Lower lobe of right lung (tissue), 2 donors: ENCODE measurements at regions not wholly inside any gene's neighbourhood (a gene's known extent, or its start where the extent isn't known, plus 50 kb on each side); places are given as distances from the start of the nearest gene placed in this dataset.

Experiments
- ATAC-seq, 2 donors: fragments of 200-7000 bp; cut with Tn5 transposase; one replicate each; pipeline ENCODE4 v1.9.1; 2020 to 2022; ENCODE audit warnings: mild to moderate bottlenecking in 2 of 2, moderate library complexity in 2 of 2
- DNase-seq: peaks from one replicate; pipeline ENCODE4 v3.0.0-alpha.2; 2020
- H3K27ac ChIP-seq: fragments of 200-600 bp; one replicate; pipeline ENCODE4 v1.8.0; 2022
- H3K27me3 ChIP-seq: fragments of 200-600 bp; one replicate; pipeline ENCODE4 v1.8.0; 2022; ENCODE audit warnings: low read depth
- H3K36me3 ChIP-seq: fragments of 200-600 bp; one replicate; pipeline ENCODE4 v1.8.0; 2022; ENCODE audit warnings: mild to moderate bottlenecking
- H3K4me1 ChIP-seq: fragments of 200-600 bp; one replicate; pipeline ENCODE4 v1.8.0; 2022
- H3K4me3 ChIP-seq: fragments of 200-600 bp; one replicate; pipeline ENCODE4 v1.8.0; 2022; ENCODE audit warnings: mild to moderate bottlenecking
- H3K9me3 ChIP-seq: fragments of 200-600 bp; one replicate; pipeline ENCODE4 v1.8.0; 2022
- CTCF ChIP-seq: fragments of 200-600 bp; IDR thresholded peaks from one replicate; pipeline ENCODE4 v1.8.0; 2022; ENCODE audit warnings: antibody characterized with exemption, mild to moderate bottlenecking
- intact Hi-C: fragments of 100-400 bp; cut with DNase I; formaldehyde crosslinking; loops from one replicate; pipeline ENCODE4 v1.11.0; 2022
- donor health status: DM: no; HTN: yes; CAD: no; lungs with severe emphysema.

- Histone ChIP-seq H3K9me3 (no peaks in the 10 kb centered on the region), H3K27ac (no peak overlapping the region), H3K4me1 (no peaks in the 10 kb centered on the region), H3K27me3 (no peaks in the 10 kb centered on the region), H3K4me3 (no peak overlapping the region), H3K36me3 (no peaks in the 10 kb centered on the region)
- ATAC-seq = no peak
- TF ChIP-seq CTCF = no peak
- no peak for DNase-seq
- intact Hi-C loops = no loop called here
Observed at GRCh38 chr13:78215458-78216108, 297.0 kb upstream of the EDNRB start.

GRCh38 chr13:78201411-78201810 is 282.8 kb upstream of the EDNRB start:
- no peaks in the 10 kb centered on the region for H3K9me3 ChIP-seq
- DNase-seq (no peak), ATAC-seq (no peak)
- no peaks in the 10 kb centered on the region for H3K36me3 ChIP-seq
- no peak overlapping the region for H3K4me3 ChIP-seq
- no peak for TF ChIP-seq CTCF
- H3K4me1 ChIP-seq = no peaks in the 10 kb centered on the region
- intact Hi-C loops = no loop called here
- no peaks in the 10 kb centered on the region for H3K27me3 ChIP-seq
- H3K27ac ChIP-seq = no peak overlapping the region

GRCh38 chr13:78198821-78199220 is 280.2 kb upstream of the EDNRB start:
- intact Hi-C loops = no loop called here
- no peak overlapping the region for H3K4me3 ChIP-seq
- H3K4me1 ChIP-seq = no peaks in the 10 kb centered on the region
- no peak for TF ChIP-seq CTCF
- DNase-seq = no peak
- H3K27me3 ChIP-seq = no peaks in the 10 kb centered on the region
- H3K36me3 ChIP-seq = no peaks in the 10 kb centered on the region
- H3K9me3 ChIP-seq = no peaks in the 10 kb centered on the region
- no peak for ATAC-seq
- H3K27ac ChIP-seq = no peak overlapping the region

- intact Hi-C loops = no loop called here
Observed at GRCh38 chr13:78198419-78198818, 279.8 kb upstream of the EDNRB start.

GRCh38 chr13:78197231-78197630 is 278.6 kb upstream of the EDNRB start:
- Histone ChIP-seq H3K36me3 (no peaks in the 10 kb centered on the region), H3K4me1 (no peaks in the 10 kb centered on the region), H3K27me3 (no peaks in the 10 kb centered on the region), H3K4me3 (no peak overlapping the region), H3K27ac (no peak overlapping the region), H3K9me3 (no peaks in the 10 kb centered on the region)
- TF ChIP-seq CTCF = no peak
- ATAC-seq (no peak), DNase-seq (no peak)
- intact Hi-C loops = no loop called here

More at GRCh38 chr13:78198419-78198818, 279.8 kb upstream of the EDNRB start:
- no peak for ATAC-seq
- no peak for TF ChIP-seq CTCF
- Histone ChIP-seq H3K4me3 (no peak overlapping the region), H3K9me3 (no peaks in the 10 kb centered on the region), H3K27ac (no peak overlapping the region), H3K4me1 (no peaks in the 10 kb centered on the region), H3K27me3 (no peaks in the 10 kb centered on the region), H3K36me3 (no peaks in the 10 kb centered on the region)
- DNase-seq = no peak
